Pancreas (tissue), 10 donors: ENCODE measurements at regions not wholly inside any gene's neighbourhood (a gene's known extent, or its start where the extent isn't known, plus 50 kb on each side); places are given as distances from the start of the nearest gene placed in this dataset.
A peak's percentile ranks its signal among the peaks of the same experiment; 100 is the strongest.

ENCODE experiments used
- ATAC-seq, 4 donors: fragments of 200-7000 bp; cut with Tn5 transposase; one replicate each; pipeline versions ENCODE4 v1.8.0 to v1.9.1; 2020; ENCODE audit warnings: mild to moderate bottlenecking in 4 of 4, moderate library complexity in 4 of 4
- DNase-seq, 6 donors: peaks; one replicate each; pipeline ENCODE4 v3.0.0-alpha.2; 2020
- FAIRE-seq: peaks from 2 replicates; lab custom pipeline; 2012; peaks lifted over from hg19 to GRCh38; lab: Jason Lieb, UNC
- H3K27ac ChIP-seq, 4 donors: fragments of 200-600 bp; sonication (generic); 1 replicate in 3 of 4; 2 replicates in 1 of 4; pipeline versions ENCODE4 v1.5.0 to v1.8.0; 2020
- H3K27me3 ChIP-seq, 4 donors: fragments of 200-600 bp; one replicate each; pipeline ENCODE4 v1.8.0; 2021
- H3K36me3 ChIP-seq, 3 donors: fragments of 200-600 bp; sonication (generic) in 1 of 3; one replicate each; pipeline versions ENCODE4 v1.5.0 to v1.8.0; 2020 to 2021
- H3K4me1 ChIP-seq, 3 donors: fragments of 200-600 bp; one replicate each; pipeline ENCODE4 v1.8.0; 2021
- H3K4me3 ChIP-seq, 4 donors: fragments of 200-600 bp; sonication (generic) in 2 of 4; one replicate each; pipeline versions ENCODE4 v1.5.0 to v1.8.0; 2020 to 2021
- H3K9me3 ChIP-seq, 4 donors: fragments of 200-600 bp; one replicate each; pipeline ENCODE4 v1.8.0; 2021
- CTCF ChIP-seq, 4 donors: fragments of 200-600 bp; sonication (generic) in 3 of 4; IDR thresholded peaks; one replicate each; pipeline versions ENCODE4 v1.5.0 to v1.8.0; 2021; ENCODE audit warnings: antibody characterized with exemption in 4 of 4
- WGBS, 2 donors: extraction: QIAGEN DNeasy Blood & Tissue Kit; methylation state at CpG; one replicate each; pipeline ENCODE4 v1.1.7; 2013; 5-methylcytosine and 5-hydroxymethylcytosine counted together
- intact Hi-C, 3 donors: fragments of 100-400 bp; cut with DNase I; formaldehyde crosslinking; loops; one replicate each; pipeline versions ENCODE4 v1.11.1 to v1.14.2; 2022
- donor health status: healthy with polysubstance abuse.
- donor health status: DM: no; HTN: no; CAD: no; lungs with moderate emphysema.
- donor health status: DM: no; HTN: no; CAD: no.
- donor health status: control.
- donor health status: control.
- donor health status: Bipolar disorder and iron deficiency.
- donor health status: DM: yes; HTN: yes; CAD: no.
- donor health status: DM: no; HTN: no; CAD: no.
- donor health status: DM: no; HTN: no; CAD: no.
- donor health status: DM: yes; HTN: yes; CAD: no.

DNA sequence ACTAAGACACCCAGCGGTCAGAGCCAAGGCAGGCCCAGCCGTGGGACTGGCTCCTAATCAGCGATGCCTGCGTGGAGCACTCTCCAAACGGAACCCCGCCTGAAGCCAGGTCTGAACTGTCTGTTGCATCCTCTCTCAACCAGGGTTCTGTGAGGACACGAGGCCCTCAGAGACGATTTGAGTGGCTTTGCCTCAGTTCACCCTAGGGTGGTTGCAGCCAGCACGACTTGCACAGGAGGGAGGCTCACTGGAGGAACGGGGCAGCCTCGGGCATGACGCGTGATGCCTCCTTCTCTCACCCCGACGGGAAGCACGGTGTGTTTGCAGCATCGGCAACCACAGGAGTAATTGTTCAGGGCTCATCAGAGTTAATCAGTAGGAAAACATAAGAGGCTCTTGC is 336.4 kb downstream of the EIPR1 start:
- no peaks in the 10 kb centered on the region for H3K36me3 ChIP-seq
- H3K4me1 ChIP-seq, result peaks cover 0 to 7% (median 0%) of the 10 kb centered on the region in 3 donors
- H3K4me3 ChIP-seq, result no peak overlapping the region
- TF ChIP-seq CTCF (IDR thresholded peaks at IDR 0.05), result no peak
- peak overlapping the region in 2 of 4 donors; percentile 67 to 77 for H3K27ac ChIP-seq
- no peaks in the 10 kb centered on the region for H3K27me3 ChIP-seq
- DNase-seq, result no peak
- H3K9me3 ChIP-seq, result no peaks in the 10 kb centered on the region
- intact Hi-C loops, result no loop called here
- ATAC-seq, result no peak
- 90 to 94% methylated on average over 17 of the region's 17 CpGs for WGBS, 2 donors
- no peak for FAIRE-seq

GRCh38 chr2:3040496-3041140 is 337.0 kb downstream of the EIPR1 start:
- DNase-seq, result no peak
- intact Hi-C loops, result no loop called here
- Histone ChIP-seq H3K27ac (no peak overlapping the region), H3K4me1 (peaks cover 0 to 7% (median 0%) of the 10 kb centered on the region in 3 donors), H3K27me3 (no peaks in the 10 kb centered on the region), H3K36me3 (no peaks in the 10 kb centered on the region), H3K4me3 (no peak overlapping the region), H3K9me3 (no peaks in the 10 kb centered on the region)
- no peak for TF ChIP-seq CTCF (IDR thresholded peaks at IDR 0.05)
- 69 to 75% methylated on average over 17 of the region's 17 CpGs for WGBS, 2 donors
- ATAC-seq, result no peak
- FAIRE-seq, result no peak

- H3K27me3 ChIP-seq, result no peaks in the 10 kb centered on the region
- intact Hi-C loops, result no loop called here
- H3K36me3 ChIP-seq, result no peaks in the 10 kb centered on the region
- no peak for FAIRE-seq
- WGBS, 2 donors, result 68 to 82% methylated on average over 2 of the region's 2 CpGs
- no peaks in the 10 kb centered on the region for H3K9me3 ChIP-seq
- TF ChIP-seq CTCF (IDR thresholded peaks at IDR 0.05), result no peak
- DNase-seq, result no peak
- H3K4me3 ChIP-seq, result no peak overlapping the region
- H3K4me1 ChIP-seq, result peaks cover 0 to 7% (median 0%) of the 10 kb centered on the region in 3 donors
- no peak overlapping the region for H3K27ac ChIP-seq
- ATAC-seq, result no peak
These were observed 337.6 kb downstream of the EIPR1 start for GRCh38 chr2:3040066-3040428.

DNA sequence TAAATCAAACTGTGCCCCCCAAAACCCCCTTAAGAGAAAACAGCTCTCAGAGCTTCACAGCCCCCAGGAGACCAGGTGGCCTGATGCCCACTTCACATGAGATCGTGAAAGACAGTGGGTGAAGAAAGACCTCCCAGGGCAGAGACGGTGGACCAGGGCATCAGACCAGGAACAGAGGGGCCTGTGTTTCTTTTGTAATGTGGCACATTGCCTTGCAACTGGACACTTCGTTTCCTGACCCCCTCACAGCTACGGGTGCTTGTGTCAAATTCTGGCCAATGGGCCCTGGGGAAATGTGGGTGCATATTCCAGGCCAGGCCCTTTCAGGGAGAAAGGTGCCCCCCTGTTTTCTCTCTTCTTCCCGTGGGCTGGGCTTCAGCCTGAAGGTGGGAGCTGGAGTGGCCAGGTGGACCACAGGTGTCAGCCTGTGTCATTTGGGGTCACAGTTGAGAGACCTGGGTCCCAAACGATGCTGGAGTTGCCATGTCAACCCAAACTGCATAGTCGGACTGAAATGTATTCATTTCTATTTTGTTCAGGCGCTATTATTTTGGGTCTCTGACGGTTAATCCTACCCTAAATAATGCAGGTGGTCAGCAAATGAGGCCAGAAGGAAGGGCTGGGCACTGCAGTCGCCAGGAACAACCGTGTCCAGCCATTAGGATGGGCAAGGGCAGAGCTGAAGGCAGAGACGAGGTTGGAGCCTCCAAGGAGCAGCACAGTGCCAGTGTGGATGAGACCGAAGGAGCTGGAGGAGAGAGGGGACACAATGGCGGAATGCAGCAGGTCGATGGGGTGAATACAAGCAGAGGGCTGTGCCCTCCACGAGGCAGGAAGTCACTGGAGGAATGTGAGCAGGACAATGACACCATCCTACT is 338.2 kb downstream of the EIPR1 start:
- ATAC-seq (no peak), FAIRE-seq (no peak), DNase-seq (no peak)
- Histone ChIP-seq H3K4me3 (no peak overlapping the region), H3K9me3 (no peaks in the 10 kb centered on the region), H3K4me1 (peaks cover 0 to 7% (median 0%) of the 10 kb centered on the region in 3 donors), H3K27me3 (no peaks in the 10 kb centered on the region), H3K27ac (no peak overlapping the region), H3K36me3 (no peaks in the 10 kb centered on the region)
- no peak for TF ChIP-seq CTCF (IDR thresholded peaks at IDR 0.05)
- intact Hi-C loops, result no loop called here
- WGBS, 2 donors, result 87 to 91% methylated on average over 16 of the region's 16 CpGs

DNA sequence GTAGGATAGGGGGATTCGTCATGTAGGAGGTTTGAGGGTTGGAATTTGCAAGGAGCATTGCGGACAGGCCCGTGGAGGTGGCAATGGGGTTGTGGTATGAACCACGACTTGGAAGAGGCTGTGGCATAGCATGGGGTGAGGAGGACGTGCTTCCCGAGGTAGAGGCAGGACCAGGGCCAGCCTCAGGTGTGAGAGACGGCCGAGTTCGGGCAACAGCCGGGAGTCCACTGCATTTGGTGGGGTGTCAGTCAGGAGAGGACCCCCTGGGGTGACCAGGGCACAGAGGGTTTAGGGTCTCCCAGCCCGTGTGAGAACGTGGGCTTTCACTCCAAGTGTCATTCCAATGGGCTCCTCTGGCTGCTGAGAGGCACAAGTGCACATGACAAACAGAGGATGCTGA is 339.0 kb downstream of the EIPR1 start:
- 85 to 86% methylated on average over 12 of the region's 12 CpGs for WGBS, 2 donors
- FAIRE-seq (no peak), ATAC-seq (no peak), DNase-seq (no peak)
- Histone ChIP-seq H3K9me3 (no peaks in the 10 kb centered on the region), H3K27ac (no peak overlapping the region), H3K4me1 (peaks cover 0 to 7% (median 0%) of the 10 kb centered on the region in 3 donors), H3K4me3 (no peak overlapping the region), H3K27me3 (no peaks in the 10 kb centered on the region), H3K36me3 (no peaks in the 10 kb centered on the region)
- TF ChIP-seq CTCF (IDR thresholded peaks at IDR 0.05), result no peak
- intact Hi-C loops, result no loop called here
